Left lung (tissue), 4 donors: ENCODE measurements at regions not wholly inside any gene's neighbourhood (a gene's known extent, or its start where the extent isn't known, plus 50 kb on each side); places are given as distances from the start of the nearest gene placed in this dataset.
A peak's percentile ranks its signal among the peaks of the same experiment; 100 is the strongest.

Experiments
- ATAC-seq: fragments of 200-7000 bp; cut with Tn5 transposase; one replicate; pipeline ENCODE4 v1.9.1; 2020; ENCODE audit warnings: moderate library complexity
- DNase-seq, 4 donors: peaks; one replicate each; pipeline ENCODE4 v3.0.0-alpha.2; 2013 to 2020
- H3K27ac ChIP-seq, 2 donors: fragments of 200-600 bp; sonication (generic) in 1 of 2; one replicate each; pipeline versions ENCODE4 v1.5.0 to v1.8.0; 2020 to 2021
- H3K27me3 ChIP-seq, 2 donors: fragments of 200-600 bp; sonication (generic) in 1 of 2; one replicate each; pipeline versions ENCODE4 v1.5.0 to v1.8.0; 2020 to 2021
- H3K36me3 ChIP-seq, 2 donors: fragments of 200-600 bp; sonication (generic) in 1 of 2; one replicate each; pipeline versions ENCODE4 v1.5.0 to v1.8.0; 2020 to 2021
- H3K4me1 ChIP-seq, 2 donors: fragments of 200-600 bp; one replicate each; pipeline ENCODE4 v1.8.0; 2021
- H3K4me3 ChIP-seq, 2 donors: fragments of 200-600 bp; sonication (generic) in 1 of 2; one replicate each; pipeline versions ENCODE4 v1.5.0 to v1.8.0; 2020 to 2021; ENCODE audit warnings: mild to moderate bottlenecking in 1 of 2
- H3K9me3 ChIP-seq, 2 donors: fragments of 200-600 bp; sonication (generic) in 1 of 2; one replicate each; pipeline versions ENCODE4 v1.5.0 to v1.8.0; 2020 to 2021
- CTCF ChIP-seq, 2 donors: fragments of 200-600 bp; sonication (generic) in 1 of 2; IDR thresholded peaks; one replicate each; pipeline versions ENCODE4 v1.5.0 to v1.8.0; 2021; ENCODE audit warnings: antibody characterized with exemption in 2 of 2
- intact Hi-C, 2 donors: fragments of 100-400 bp; cut with DNase I; formaldehyde crosslinking; loops; one replicate each; pipeline versions ENCODE4 v1.11.2 to v1.14.2; 2022
- donor health status: DM: no; HTN: yes; CAD: no.
- donor health status: DM: no; HTN: no; CAD: no.

- Histone ChIP-seq H3K9me3 (no peaks in the 10 kb centered on the region), H3K27ac (no peak overlapping the region), H3K27me3 (no peaks in the 10 kb centered on the region), H3K36me3 (no peaks in the 10 kb centered on the region), H3K4me3 (no peak overlapping the region), H3K4me1 (no peaks in the 10 kb centered on the region)
- no peak for ATAC-seq
- intact Hi-C loops: no loop called here
- no peak for DNase-seq
- TF ChIP-seq CTCF (IDR thresholded peaks at IDR 0.05): no peak
These were observed 512.3 kb upstream of the PCDH9 start for GRCh38 chr13:67742478-67742877.

GRCh38 chr13:67740871-67741535 is 510.9 kb upstream of the PCDH9 start:
- no peak overlapping the region for H3K27ac ChIP-seq
- intact Hi-C loops: no loop called here

GRCh38 chr13:67736646-67737420 is 506.7 kb upstream of the PCDH9 start:
- Histone ChIP-seq H3K4me1 (no peaks in the 10 kb centered on the region), H3K27me3 (no peaks in the 10 kb centered on the region), H3K36me3 (no peaks in the 10 kb centered on the region), H3K9me3 (no peaks in the 10 kb centered on the region), H3K27ac (no peak overlapping the region), H3K4me3 (no peak overlapping the region)
- peak in 1 of 4 donors; percentile 18 for DNase-seq
- intact Hi-C loops: no loop called here
- TF ChIP-seq CTCF (IDR thresholded peaks at IDR 0.05): no peak
- ATAC-seq: peak; percentile 42

More at GRCh38 chr13:67740871-67741535, 510.9 kb upstream of the PCDH9 start:
- H3K27me3 ChIP-seq: no peaks in the 10 kb centered on the region
- DNase-seq (no peak), ATAC-seq (no peak)
- TF ChIP-seq CTCF (IDR thresholded peaks at IDR 0.05): no peak
- no peaks in the 10 kb centered on the region for H3K4me1 ChIP-seq
- H3K36me3 ChIP-seq: no peaks in the 10 kb centered on the region
- H3K4me3 ChIP-seq: no peak overlapping the region
- no peaks in the 10 kb centered on the region for H3K9me3 ChIP-seq

GRCh38 chr13:67735651-67736050 is 505.5 kb upstream of the PCDH9 start:
- intact Hi-C loops: no loop called here
- Histone ChIP-seq H3K4me3 (no peak overlapping the region), H3K27me3 (no peaks in the 10 kb centered on the region), H3K4me1 (no peaks in the 10 kb centered on the region), H3K36me3 (no peaks in the 10 kb centered on the region), H3K27ac (no peak overlapping the region), H3K9me3 (no peaks in the 10 kb centered on the region)
- no peak for TF ChIP-seq CTCF (IDR thresholded peaks at IDR 0.05)
- no peak for ATAC-seq
- no peak for DNase-seq

GRCh38 chr13:67726979-67727378 is 496.8 kb upstream of the PCDH9 start:
- Histone ChIP-seq H3K27ac (no peak overlapping the region), H3K9me3 (peaks cover 0 to 37% of the 10 kb centered on the region in 2 donors), H3K36me3 (no peaks in the 10 kb centered on the region), H3K4me3 (no peak overlapping the region), H3K27me3 (no peaks in the 10 kb centered on the region), H3K4me1 (no peaks in the 10 kb centered on the region)
- TF ChIP-seq CTCF (IDR thresholded peaks at IDR 0.05): no peak
- DNase-seq (no peak), ATAC-seq (no peak)
- intact Hi-C loops: no loop called here
